SH-SY5Y (cell line): ENCODE measurements at regions not wholly inside any gene's neighbourhood (a gene's known extent, or its start where the extent isn't known, plus 50 kb on each side); places are given as distances from the start of the nearest gene placed in this dataset.

ENCODE experiments used
- GATA2 ChIP-seq: IDR thresholded peaks from 2 replicates; pipeline ENCODE4 v1.6.1; 2011; ENCODE audit warnings: mild to moderate bottlenecking, low read depth, low read length
- GATA3 ChIP-seq: IDR thresholded peaks from 2 replicates; pipeline ENCODE4 v1.6.1; 2011; ENCODE audit warnings: low read depth, mild to moderate bottlenecking, low read length, moderate library complexity

- TF ChIP-seq GATA2: no peak
- TF ChIP-seq GATA3: no peak
Measured at GRCh38 chr15:97817276-97817890, 143.1 kb upstream of the ARRDC4 start.
